ENCODE measurements at regions not wholly inside any gene's neighbourhood (a gene's known extent, or its start where the extent isn't known, plus 50 kb on each side); places are given as distances from the start of the nearest gene placed in this dataset.
"Not testable (repeated sequence)": the region's sequence is repeated elsewhere in the genome, so short reads cannot be mapped to it uniquely, and the experiment has no call there.

- no peak for DNase-seq
Observed at GRCh38 chr11:69887841-69888427, 68.7 kb upstream of the FGF3 start.

GRCh38 chr11:69888483-69889181 lies 69.4 kb upstream of the FGF3 start:
- peak; percentile 70 for DNase-seq

- DNase-seq: no peak
Observed at GRCh38 chr11:69889400-69890318, 70.4 kb upstream of the FGF3 start.

- no peak for DNase-seq
Observed at GRCh38 chr11:69890476-69890875, 71.3 kb upstream of the FGF3 start.

GRCh38 chr11:69891421-69892236 lies 72.4 kb upstream of the FGF3 start:
- DNase-seq: no peak

- peak; percentile 71 for DNase-seq
Observed at GRCh38 chr11:69892237-69892985, 73.2 kb upstream of the FGF3 start.

- DNase-seq: peak; percentile 92
Observed at GRCh38 chr11:69892986-69893555, 73.9 kb upstream of the FGF3 start.

GRCh38 chr11:69893631-69894030 lies 74.4 kb upstream of the FGF3 start:
- DNase-seq: no peak

- DNase-seq: no peak
Observed at GRCh38 chr11:69894181-69894611, 75.0 kb upstream of the FGF3 start.

- no peak for DNase-seq
Observed at GRCh38 chr11:69894648-69895047, 75.4 kb upstream of the FGF3 start.

GRCh38 chr11:69896250-69896649 lies 77.0 kb upstream of the FGF3 start:
- DNase-seq: no peak

GRCh38 chr11:69898123-69898522 lies 78.9 kb upstream of the FGF3 start:
- no peak for DNase-seq

GRCh38 chr11:69899957-69900821 lies 81.0 kb upstream of the FGF3 start:
- no peak for DNase-seq

GRCh38 chr11:69900822-69901302 lies 81.6 kb upstream of the FGF3 start:
- DNase-seq: not testable (repeated sequence)

GRCh38 chr11:69902337-69902736 lies 83.1 kb upstream of the FGF3 start:
- no peak for DNase-seq

GRCh38 chr11:69903211-69903610 lies 84.0 kb upstream of the FGF3 start:
- DNase-seq: no peak

GRCh38 chr11:69904161-69904973 lies 85.2 kb upstream of the FGF3 start:
- DNase-seq: no peak

GRCh38 chr11:69904974-69905535 lies 85.8 kb upstream of the FGF3 start:
- DNase-seq: no peak
